ENCODE measurements at regions not wholly inside any gene's neighbourhood (a gene's known extent, or its start where the extent isn't known, plus 50 kb on each side); places are given as distances from the start of the nearest gene placed in this dataset.

DNA sequence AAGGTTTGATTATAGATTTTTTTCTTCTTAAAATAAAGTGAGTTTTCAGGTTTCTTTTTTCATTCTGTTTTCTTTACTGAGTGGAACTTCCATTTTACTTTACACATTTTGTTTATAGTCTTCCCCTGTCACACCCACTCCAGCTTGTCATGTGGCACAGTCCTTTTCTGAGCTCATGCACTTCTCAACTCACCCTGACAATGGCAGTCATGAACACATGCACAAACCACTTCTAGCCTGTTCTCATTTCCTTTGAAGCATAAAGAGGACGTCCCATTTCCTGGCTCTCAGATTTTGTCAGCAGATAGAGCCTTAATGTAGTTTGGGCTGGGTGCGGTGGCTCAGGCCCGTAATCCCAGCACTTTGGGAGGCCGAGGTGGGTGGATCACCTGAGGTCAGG is 168.0 kb downstream of the AHSP start:
- Histone ChIP-seq H3K36me3 (ENCODE audit: control insufficient read depth in 2 of 2, insufficient read depth in 2 of 2, low read length in 1 of 2) (no peaks in the 10 kb centered on the region), H3K4me3 (no peak overlapping the region), H3K79me2 (ENCODE audit: control insufficient read depth, insufficient read depth, low read length) (peaks cover 3% of the 10 kb centered on the region), H2AFZ (ENCODE audit: control insufficient read depth, low read depth, low read length) (peak overlapping the region; percentile 15; the same call in 1 of the 2 replicates), H3K4me2 (ENCODE audit: control insufficient read depth, insufficient read depth) (no peak overlapping the region), H3K9ac (ENCODE audit: control insufficient read depth, insufficient read depth, low read length) (no peak overlapping the region), H4K20me1 (ENCODE audit: control insufficient read depth, insufficient read depth) (no peaks in the 10 kb centered on the region), H3K27ac (ENCODE audit: control insufficient read depth, insufficient read depth) (no peak overlapping the region), H3K27me3 (replicated peaks in 1 of 2; ENCODE audit: control insufficient read depth in 2 of 2, insufficient read depth in 2 of 2, low read length in 1 of 2) (no peaks in the 10 kb centered on the region), H3K9me3 (replicated peaks; ENCODE audit: control insufficient read depth, insufficient read depth, low read length) (no peaks in the 10 kb centered on the region; the same call in 2 of the 3 replicates), H3K4me1 (ENCODE audit: control insufficient read depth, insufficient read depth, low read length) (no peaks in the 10 kb centered on the region)
- intact Hi-C loops (cut with micrococcal nuclease; ENCODE audit: unreplicated experiment) (no loop called here), in situ Hi-C loops (cut with MboI) (loop anchor here (5.0 kb wide), 2 partner anchors 183 to 238 kb away; partner anchors contain the start of gene ARMC5)
- peak; percentile 26; the same call in 2 of the 3 replicates for ATAC-seq
- POLR2A ChIA-PET: no interaction called here
- RAD21 ChIA-PET (ENCODE audit: unreplicated experiment): interaction anchor here (5.1 kb wide), 1 partner anchor 237 kb away, joined by 21 read pairs; the partner anchor contains the start of gene ARMC5
- WGBS (ENCODE audit: insufficient coverage, insufficient replicate concordance, low lambda C conversion rate, missing lambda C conversion rate): 7% methylated on average over 4 of the region's 4 CpGs
- CTCF ChIA-PET: interaction anchor here (1.1 to 4.7 kb wide), 4 partner anchors 235 to 240 kb away, joined by 3 to 28 read pairs (median 4); partner anchors contain the start of gene ARMC5
- SMC1A ChIA-PET (ENCODE audit: uncharacterized antibody, unreplicated experiment): interaction anchor here (1.7 to 1.9 kb wide), 3 partner anchors 17 to 238 kb away, joined by 5 to 10 read pairs (median 9); a partner anchor contains a TSS
- FAIRE-seq: no peak
- DNase-seq (ENCODE audit: low read depth, low spot score): no peak
- BruUV-seq (replicated peaks): no TSS peak
- TF ChIP-seq MYC (IDR thresholded peaks at IDR 0.05; ENCODE audit: insufficient read depth, insufficient read length, insufficient replicate concordance, low read length, severe bottlenecking) (no peak), ASH2L (IDR thresholded peaks at IDR 0.05; ENCODE audit: borderline replicate concordance, low read depth) (no peak), MXI1 (IDR thresholded peaks at IDR 0.05; ENCODE audit: low read depth, low read length) (no peak), BMI1 (IDR thresholded peaks at IDR 0.05; ENCODE audit: borderline replicate concordance) (no peak), EP300 (IDR thresholded peaks at IDR 0.05; ENCODE audit: borderline replicate concordance in 1 of 2, control insufficient read depth in 1 of 2, low read depth in 2 of 2, low read length in 2 of 2) (no peak), IKZF2 (IDR thresholded peaks at IDR 0.05) (no peak), ESRRA (IDR thresholded peaks at IDR 0.05; ENCODE audit: low read length) (no peak), TBL1XR1 (IDR thresholded peaks at IDR 0.05; ENCODE audit: low read depth, low read length) (no peak), RUNX3 (IDR thresholded peaks at IDR 0.05; ENCODE audit: low read length) (peak; percentile 20; the same call in 1 of the 2 replicates), SP1 (IDR thresholded peaks at IDR 0.05; ENCODE audit: low read depth, low read length) (no peak), NBN (IDR thresholded peaks at IDR 0.05) (no peak), BRCA1 (IDR thresholded peaks at IDR 0.05; ENCODE audit: low read depth, low read length) (no peak), HDGF (IDR thresholded peaks at IDR 0.05) (no peak), KDM1A (IDR thresholded peaks at IDR 0.05; ENCODE audit: borderline replicate concordance) (no peak)
- TF ChIP-seq, protein P1, sequence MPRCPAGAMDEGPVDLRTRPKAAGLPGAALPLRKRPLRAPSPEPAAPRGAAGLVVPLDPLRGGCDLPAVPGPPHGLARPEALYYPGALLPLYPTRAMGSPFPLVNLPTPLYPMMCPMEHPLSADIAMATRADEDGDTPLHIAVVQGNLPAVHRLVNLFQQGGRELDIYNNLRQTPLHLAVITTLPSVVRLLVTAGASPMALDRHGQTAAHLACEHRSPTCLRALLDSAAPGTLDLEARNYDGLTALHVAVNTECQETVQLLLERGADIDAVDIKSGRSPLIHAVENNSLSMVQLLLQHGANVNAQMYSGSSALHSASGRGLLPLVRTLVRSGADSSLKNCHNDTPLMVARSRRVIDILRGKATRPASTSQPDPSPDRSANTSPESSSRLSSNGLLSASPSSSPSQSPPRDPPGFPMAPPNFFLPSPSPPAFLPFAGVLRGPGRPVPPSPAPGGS (IDR thresholded peaks at IDR 0.05; ENCODE audit: borderline replicate concordance, insufficient read depth, low read depth, low read length, poor library complexity, severe bottlenecking): no peak
- TF ChIP-seq, protein P2, sequence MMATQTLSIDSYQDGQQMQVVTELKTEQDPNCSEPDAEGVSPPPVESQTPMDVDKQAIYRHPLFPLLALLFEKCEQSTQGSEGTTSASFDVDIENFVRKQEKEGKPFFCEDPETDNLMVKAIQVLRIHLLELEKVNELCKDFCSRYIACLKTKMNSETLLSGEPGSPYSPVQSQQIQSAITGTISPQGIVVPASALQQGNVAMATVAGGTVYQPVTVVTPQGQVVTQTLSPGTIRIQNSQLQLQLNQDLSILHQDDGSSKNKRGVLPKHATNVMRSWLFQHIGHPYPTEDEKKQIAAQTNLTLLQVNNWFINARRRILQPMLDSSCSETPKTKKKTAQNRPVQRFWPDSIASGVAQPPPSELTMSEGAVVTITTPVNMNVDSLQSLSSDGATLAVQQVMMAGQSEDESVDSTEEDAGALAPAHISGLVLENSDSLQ (IDR thresholded peaks at IDR 0.05): no peak
- TF ChIP-seq, protein P3, sequence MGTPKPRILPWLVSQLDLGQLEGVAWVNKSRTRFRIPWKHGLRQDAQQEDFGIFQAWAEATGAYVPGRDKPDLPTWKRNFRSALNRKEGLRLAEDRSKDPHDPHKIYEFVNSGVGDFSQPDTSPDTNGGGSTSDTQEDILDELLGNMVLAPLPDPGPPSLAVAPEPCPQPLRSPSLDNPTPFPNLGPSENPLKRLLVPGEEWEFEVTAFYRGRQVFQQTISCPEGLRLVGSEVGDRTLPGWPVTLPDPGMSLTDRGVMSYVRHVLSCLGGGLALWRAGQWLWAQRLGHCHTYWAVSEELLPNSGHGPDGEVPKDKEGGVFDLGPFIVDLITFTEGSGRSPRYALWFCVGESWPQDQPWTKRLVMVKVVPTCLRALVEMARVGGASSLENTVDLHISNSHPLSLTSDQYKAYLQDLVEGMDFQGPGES (IDR thresholded peaks at IDR 0.05): no peak
- TF ChIP-seq, protein P4, sequence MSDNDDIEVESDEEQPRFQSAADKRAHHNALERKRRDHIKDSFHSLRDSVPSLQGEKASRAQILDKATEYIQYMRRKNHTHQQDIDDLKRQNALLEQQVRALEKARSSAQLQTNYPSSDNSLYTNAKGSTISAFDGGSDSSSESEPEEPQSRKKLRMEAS (IDR thresholded peaks at IDR 0.05; ENCODE audit: low read depth, low read length): 0 out of 2 replicates have a peak, but pooled peaks have one; percentile 34

Data from GM12878 (cell line).